ENCODE measurements at regions not wholly inside any gene's neighbourhood (a gene's known extent, or its start where the extent isn't known, plus 50 kb on each side); places are given as distances from the start of the nearest gene placed in this dataset.

DNA sequence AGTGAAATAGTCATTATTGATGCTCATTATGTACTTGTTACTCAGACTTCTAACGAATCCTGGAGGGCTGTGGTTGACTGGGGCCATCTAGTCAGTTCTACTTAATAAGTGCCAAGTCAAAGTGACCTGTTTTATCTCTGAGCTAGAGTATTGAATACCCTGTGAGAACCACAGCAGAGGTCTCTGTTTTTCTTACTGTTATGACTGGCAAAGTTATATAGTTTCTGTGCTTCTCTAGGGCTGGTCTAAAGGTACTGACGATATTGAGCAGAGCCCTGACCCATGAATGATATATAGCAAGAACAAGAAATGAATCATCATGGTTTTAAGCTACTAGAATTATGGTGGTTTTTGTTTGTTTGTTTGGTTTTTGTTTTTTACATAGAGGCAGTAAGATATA is 555.8 kb downstream of the PLA2G4A start:
- H3K4me3 ChIP-seq (ENCODE audit: low read length), result no peak overlapping the region
- H3K27me3 ChIP-seq (ENCODE audit: insufficient read depth, low read length), result no peaks in the 10 kb centered on the region
- no peaks in the 10 kb centered on the region for H3K4me1 ChIP-seq (ENCODE audit: insufficient read depth, low read length)

DNA sequence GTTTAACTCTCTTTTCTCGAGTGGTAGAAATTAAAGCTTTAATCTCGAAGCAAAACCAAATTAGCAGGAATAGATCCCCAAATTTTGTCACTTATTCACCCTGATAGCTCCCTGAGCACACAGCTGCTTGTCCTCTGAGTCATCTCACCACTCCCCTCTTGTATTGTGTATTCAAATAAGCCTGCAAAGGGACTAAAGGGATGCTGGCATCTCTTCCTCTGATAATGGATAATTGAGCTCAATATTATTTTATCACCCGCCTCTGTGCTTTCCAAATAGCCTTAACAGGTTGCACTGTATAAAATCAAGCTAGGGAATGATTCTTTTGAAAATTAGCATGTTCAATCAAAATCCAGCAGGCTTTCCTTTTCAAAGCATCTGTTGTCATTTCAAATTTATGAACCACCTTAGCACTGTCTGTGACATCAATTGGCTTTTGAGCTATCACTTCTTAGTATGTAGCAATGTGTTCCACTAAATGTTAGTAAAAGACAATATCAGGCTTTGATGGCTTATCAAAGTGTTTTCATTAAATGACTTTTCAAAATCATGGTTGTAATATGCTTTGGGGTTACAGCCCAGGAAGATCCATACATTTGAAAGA is 561.6 kb downstream of the PLA2G4A start:
- H3K9me3 ChIP-seq (ENCODE audit: low read depth, low read length), result no peaks in the 10 kb centered on the region
- no peaks in the 10 kb centered on the region for H3K27me3 ChIP-seq (ENCODE audit: insufficient read depth, low read length)
- no peak overlapping the region for H3K4me3 ChIP-seq (ENCODE audit: low read length)
- H3K4me1 ChIP-seq (ENCODE audit: insufficient read depth, low read length), result no peaks in the 10 kb centered on the region

More for the DNA sequence above, 555.8 kb downstream of the PLA2G4A start:
- no peaks in the 10 kb centered on the region for H3K9me3 ChIP-seq (ENCODE audit: low read depth, low read length)

DNA sequence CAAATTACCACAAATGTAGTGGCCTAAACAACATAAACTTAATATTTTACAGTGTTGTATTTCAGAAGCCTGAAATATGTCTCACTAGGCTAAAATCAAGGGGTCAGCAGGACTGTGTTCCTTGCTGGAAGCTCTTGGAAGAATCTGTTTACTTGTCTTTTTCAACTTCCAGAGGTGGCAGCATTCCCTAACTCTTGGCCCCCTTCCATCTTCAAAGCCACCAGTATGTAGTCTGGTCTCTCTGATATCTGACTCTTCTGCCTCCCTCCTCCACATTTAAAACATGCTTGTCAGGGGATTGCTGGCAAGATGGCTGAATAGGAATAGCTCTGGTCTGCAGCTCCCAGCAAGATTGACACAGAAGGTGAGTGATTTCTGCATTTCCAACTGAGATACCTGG is 567.5 kb downstream of the PLA2G4A start:
- Histone ChIP-seq H3K4me1 (ENCODE audit: insufficient read depth, low read length) (no peaks in the 10 kb centered on the region), H3K9me3 (ENCODE audit: low read depth, low read length) (no peaks in the 10 kb centered on the region), H3K4me3 (ENCODE audit: low read length) (no peak overlapping the region), H3K27me3 (ENCODE audit: insufficient read depth, low read length) (no peaks in the 10 kb centered on the region)

DNA sequence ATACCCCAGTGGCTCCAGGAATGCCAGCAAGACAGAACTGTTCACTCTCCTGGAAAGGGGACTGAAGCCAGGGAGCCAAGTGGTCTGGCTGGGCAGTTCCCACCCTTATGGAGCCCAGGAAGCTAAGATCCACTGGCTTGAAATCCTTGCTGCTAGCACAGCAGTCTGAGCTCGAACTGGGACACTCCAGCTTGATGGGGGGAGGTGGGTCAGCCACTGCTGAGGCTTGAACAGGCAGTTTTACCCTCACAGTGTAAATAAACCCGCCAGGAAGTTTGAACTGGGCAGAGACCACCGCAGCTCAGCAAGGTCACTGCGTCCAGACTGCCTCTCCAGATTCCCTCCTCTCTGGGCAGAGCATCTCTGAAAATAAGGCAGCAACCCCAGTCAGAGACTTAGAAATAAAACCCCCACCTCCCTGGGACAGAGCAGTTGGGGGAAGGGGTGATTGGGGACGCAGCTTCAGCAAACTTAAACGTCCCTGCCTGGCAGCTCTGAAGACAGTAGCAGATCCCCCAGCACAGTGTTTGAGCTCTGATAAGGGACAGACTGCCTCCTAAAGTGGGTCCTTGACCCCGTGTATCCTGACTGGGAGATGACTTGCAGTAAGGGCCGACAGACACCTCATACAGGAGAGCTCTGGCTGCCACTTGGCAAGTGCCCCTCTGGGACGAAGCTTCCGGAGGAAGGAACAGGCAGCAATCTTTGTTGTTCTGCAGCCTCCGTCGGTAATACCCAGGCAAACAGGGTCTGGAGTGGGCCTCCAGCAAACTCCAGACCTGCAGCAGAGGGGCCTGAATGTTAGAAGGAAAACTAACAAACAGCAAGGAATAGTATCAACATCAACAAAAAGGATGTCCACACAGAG is 568.4 kb downstream of the PLA2G4A start:
- H3K4me3 ChIP-seq (ENCODE audit: low read length), result no peak overlapping the region
- H3K4me1 ChIP-seq (ENCODE audit: insufficient read depth, low read length), result no peaks in the 10 kb centered on the region
- H3K27me3 ChIP-seq (ENCODE audit: insufficient read depth, low read length), result no peaks in the 10 kb centered on the region
- no peaks in the 10 kb centered on the region for H3K9me3 ChIP-seq (ENCODE audit: low read depth, low read length)

DNA sequence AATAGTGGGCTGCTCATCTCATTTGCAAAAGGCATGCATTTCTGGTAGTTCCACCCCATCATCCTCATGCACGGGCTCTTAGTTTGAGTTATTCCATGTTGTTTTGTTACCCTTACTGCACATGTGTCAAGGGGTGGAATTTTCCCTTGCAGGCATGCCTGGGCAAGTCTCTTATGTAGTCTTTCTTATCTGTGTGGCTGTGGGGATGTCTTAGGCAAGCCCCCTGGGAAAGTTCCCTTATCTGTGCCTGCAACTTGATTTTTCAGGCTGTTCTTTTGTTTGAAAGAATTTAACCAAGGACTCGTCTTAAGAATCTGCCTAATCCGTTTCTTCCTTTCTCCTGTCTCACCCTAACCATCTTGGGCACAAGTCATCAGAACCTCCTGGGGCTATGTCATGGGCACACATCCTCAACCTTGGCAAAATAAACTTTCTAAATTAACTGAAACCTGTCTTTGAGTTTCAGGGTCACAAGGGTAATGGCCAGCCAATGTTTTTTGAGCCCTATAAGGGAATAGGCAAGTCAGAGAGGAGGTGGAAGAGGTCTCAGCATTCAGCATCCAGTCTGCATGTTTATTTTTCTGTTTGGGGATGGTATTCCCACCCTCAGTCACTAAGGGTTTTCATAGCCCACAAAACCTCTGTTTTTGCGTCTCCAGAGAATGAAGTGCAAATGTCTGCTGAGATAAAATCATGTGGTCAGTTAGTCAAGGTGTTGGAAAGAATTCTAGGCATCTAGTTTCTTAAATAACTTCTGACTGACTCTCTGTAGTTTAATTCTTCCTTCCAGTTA is 579.7 kb downstream of the PLA2G4A start:
- no peak overlapping the region for H3K4me3 ChIP-seq (ENCODE audit: low read length)
- no peaks in the 10 kb centered on the region for H3K4me1 ChIP-seq (ENCODE audit: insufficient read depth, low read length)
- H3K27me3 ChIP-seq (ENCODE audit: insufficient read depth, low read length), result no peaks in the 10 kb centered on the region
- H3K9me3 ChIP-seq (ENCODE audit: low read depth, low read length), result no peaks in the 10 kb centered on the region

DNA sequence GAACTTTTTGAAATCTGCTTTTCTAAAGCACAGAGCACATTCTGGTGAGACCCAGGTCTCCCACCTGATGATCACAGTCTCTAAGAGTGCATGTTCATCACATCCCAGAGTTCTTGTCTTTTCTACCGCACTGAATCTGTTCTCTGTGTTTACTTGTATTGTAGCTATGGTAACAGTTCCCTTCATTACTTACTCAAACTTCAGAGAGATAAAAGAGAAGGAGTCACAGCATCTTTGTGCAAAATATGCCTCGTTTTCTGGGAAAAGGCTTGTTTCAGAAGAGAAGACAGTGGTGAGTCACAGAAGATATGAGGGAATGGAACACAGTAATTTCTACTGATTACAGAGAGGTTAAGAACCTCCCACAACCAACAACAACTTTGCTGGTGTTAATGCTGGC is 580.6 kb downstream of the PLA2G4A start:
- Histone ChIP-seq H3K9me3 (ENCODE audit: low read depth, low read length) (no peaks in the 10 kb centered on the region), H3K4me3 (ENCODE audit: low read length) (no peak overlapping the region), H3K4me1 (ENCODE audit: insufficient read depth, low read length) (no peaks in the 10 kb centered on the region), H3K27me3 (ENCODE audit: insufficient read depth, low read length) (no peaks in the 10 kb centered on the region)

DNA sequence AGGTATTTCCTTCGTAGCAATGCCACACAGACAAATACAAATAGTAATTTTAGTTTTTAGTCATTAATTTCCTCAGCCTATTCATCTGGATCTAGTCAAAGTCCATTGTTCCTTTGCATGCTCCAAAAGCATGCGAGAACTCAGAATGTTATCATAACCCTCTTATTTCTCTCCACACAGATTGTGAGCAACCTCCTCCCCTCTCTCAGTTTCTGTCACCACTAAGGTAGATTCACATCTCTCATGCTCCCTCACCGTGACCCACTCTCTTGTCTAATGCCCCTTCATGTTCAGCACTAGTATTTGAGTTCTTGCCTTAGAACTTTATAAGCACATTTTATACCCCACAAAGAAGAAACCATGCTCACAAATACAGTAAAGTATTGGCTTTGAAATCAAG is 582.4 kb downstream of the PLA2G4A start:
- Histone ChIP-seq H3K4me1 (ENCODE audit: insufficient read depth, low read length) (no peaks in the 10 kb centered on the region), H3K9me3 (ENCODE audit: low read depth, low read length) (no peaks in the 10 kb centered on the region), H3K4me3 (ENCODE audit: low read length) (no peak overlapping the region), H3K27me3 (ENCODE audit: insufficient read depth, low read length) (no peaks in the 10 kb centered on the region)

DNA sequence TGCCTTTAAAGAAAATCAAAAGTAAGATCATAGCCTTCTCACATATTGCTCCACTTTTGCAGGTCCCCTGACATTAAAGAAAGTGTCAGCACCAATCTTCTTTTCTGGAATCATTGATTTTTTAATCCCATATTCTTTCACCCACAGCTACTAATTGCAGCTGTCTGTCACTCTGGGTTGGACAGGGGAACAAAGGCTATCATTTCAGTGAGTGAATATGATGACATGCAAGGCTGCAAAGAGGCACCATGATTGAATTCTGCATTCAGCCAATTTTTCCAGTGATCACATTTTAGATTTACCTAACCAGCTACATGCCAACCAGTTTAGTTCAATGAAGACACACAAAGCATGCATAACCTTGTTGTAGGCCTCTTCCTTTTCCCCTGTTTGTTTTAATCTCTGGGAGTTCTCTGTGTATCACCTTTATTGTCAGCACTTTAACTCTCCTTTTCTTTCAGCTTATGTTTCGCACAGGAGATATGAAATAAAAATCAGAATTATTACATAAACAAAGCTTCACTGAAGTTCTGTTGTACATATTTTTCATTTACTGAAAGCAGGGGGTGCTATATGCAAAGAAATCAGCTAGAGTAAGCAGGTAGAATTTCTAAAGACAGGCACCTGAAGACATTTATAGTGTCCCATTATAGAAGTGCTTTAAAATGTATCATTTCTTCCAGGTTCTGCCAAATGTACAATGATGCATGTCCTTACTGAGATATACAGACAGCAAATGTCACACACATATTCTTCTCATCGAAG is 584.8 kb downstream of the PLA2G4A start:
- no peak overlapping the region for H3K4me3 ChIP-seq (ENCODE audit: low read length)
- H3K4me1 ChIP-seq (ENCODE audit: insufficient read depth, low read length), result no peaks in the 10 kb centered on the region
- H3K27me3 ChIP-seq (ENCODE audit: insufficient read depth, low read length), result no peaks in the 10 kb centered on the region
- no peaks in the 10 kb centered on the region for H3K9me3 ChIP-seq (ENCODE audit: low read depth, low read length)

DNA sequence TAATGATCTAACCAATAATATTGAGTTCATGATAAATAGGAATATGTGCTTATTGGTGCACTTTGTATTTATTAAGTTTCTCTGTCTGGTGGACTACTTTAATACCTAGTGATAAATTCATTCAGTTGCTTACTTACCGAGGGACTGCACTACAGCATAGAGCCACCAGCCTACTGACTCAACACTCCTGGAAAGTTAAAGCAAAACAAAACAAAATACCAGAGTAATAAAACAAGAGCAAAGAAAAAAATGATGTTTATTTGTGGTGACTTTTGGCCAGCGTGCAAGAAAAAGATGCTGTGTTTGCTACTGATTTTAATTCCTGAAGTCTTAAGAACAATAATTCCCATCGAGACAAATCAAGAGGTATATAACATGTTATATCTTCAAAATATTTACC is 586.3 kb downstream of the PLA2G4A start:
- Histone ChIP-seq H3K27me3 (ENCODE audit: insufficient read depth, low read length) (no peaks in the 10 kb centered on the region), H3K4me3 (ENCODE audit: low read length) (no peak overlapping the region), H3K9me3 (ENCODE audit: low read depth, low read length) (no peaks in the 10 kb centered on the region)

DNA sequence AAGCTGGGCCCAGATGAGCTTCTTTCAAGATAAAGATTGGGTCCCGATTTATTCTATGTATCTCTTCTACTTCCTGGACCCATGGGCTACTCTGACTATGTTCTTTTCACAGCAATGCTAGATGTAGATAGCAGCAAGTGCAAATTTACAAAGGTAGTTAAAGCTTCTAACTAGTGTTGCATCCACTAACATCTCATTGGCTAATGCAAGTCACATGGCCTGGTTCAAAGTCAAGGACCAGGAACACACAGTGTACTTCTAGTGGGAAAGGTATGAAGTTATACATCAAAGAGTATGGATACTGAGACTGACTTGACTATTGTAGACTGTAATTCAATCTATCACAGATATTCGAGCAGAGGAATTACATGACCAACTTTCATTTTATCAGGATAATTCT is 588.8 kb downstream of the PLA2G4A start:
- H3K4me1 ChIP-seq (ENCODE audit: insufficient read depth, low read length), result no peaks in the 10 kb centered on the region
- no peak overlapping the region for H3K4me3 ChIP-seq (ENCODE audit: low read length)
- H3K27me3 ChIP-seq (ENCODE audit: insufficient read depth, low read length), result no peaks in the 10 kb centered on the region
- H3K9me3 ChIP-seq (ENCODE audit: low read depth, low read length), result no peaks in the 10 kb centered on the region

More for the DNA sequence above, 586.3 kb downstream of the PLA2G4A start:
- no peaks in the 10 kb centered on the region for H3K4me1 ChIP-seq (ENCODE audit: insufficient read depth, low read length)

DNA sequence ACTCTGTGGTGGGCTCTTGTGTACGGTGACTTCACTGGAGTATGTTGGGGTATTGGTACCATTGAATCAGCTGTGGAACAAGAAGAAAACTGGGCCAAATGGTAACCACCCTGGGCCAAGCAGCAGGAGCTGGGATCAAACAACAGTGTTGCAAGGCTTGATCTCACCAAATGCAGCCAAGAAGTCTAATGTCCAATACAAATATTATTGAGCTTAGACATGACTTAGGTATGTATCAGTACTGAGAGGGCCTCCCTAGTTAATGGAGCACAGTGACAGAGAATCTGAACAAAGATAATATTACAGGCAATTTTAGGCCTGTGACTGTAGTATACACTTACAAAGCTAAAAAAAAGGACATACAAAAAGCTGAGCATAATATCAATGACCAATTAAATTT is 604.8 kb downstream of the PLA2G4A start:
- Histone ChIP-seq H3K27me3 (ENCODE audit: insufficient read depth, low read length) (no peaks in the 10 kb centered on the region), H3K4me3 (ENCODE audit: low read length) (no peak overlapping the region), H3K4me1 (ENCODE audit: insufficient read depth, low read length) (no peaks in the 10 kb centered on the region), H3K9me3 (ENCODE audit: low read depth, low read length) (no peaks in the 10 kb centered on the region)

DNA sequence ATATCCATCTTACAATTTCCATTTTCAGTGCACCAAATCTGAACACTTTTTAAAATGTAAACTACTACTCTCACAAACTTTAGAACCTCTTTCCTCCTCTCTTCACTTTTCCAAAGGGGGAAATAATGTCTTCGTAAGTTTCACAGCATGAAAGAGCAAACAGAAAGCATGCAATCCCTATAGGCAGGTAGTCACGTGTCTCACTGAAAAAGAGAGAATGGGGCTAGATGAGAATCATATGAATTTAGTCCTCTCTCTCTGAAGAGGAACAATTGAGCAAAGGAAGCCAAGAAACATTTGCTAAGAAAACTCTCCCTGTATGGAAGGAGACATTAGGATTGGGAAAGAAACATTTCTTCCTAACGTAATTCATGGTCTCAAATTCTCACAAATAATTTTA is 613.9 kb downstream of the PLA2G4A start:
- no peaks in the 10 kb centered on the region for H3K4me1 ChIP-seq (ENCODE audit: insufficient read depth, low read length)
- H3K27me3 ChIP-seq (ENCODE audit: insufficient read depth, low read length), result no peaks in the 10 kb centered on the region
- no peaks in the 10 kb centered on the region for H3K9me3 ChIP-seq (ENCODE audit: low read depth, low read length)
- H3K4me3 ChIP-seq (ENCODE audit: low read length), result no peak overlapping the region

DNA sequence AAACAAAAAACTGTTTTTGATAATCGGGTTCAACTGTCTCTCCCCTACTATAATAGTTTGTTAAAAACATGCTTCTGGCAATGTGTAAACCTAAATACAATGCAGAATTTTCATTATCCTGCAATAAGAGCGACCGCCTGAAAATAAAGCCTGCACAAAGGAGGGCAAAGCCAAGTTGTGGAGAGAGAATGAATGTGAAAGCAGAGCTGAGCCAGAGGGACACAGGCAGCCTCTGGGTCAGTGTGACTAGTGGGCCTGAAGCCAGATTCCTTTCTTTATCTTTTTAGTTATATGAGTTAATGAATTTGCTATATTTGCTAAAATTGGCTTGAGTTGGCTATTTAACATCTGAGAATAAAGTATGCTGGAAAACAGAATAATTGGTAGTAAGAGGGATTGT is 615.2 kb downstream of the PLA2G4A start:
- Histone ChIP-seq H3K4me1 (ENCODE audit: insufficient read depth, low read length) (no peaks in the 10 kb centered on the region), H3K9me3 (ENCODE audit: low read depth, low read length) (no peaks in the 10 kb centered on the region), H3K27me3 (ENCODE audit: insufficient read depth, low read length) (no peaks in the 10 kb centered on the region), H3K4me3 (ENCODE audit: low read length) (no peak overlapping the region)

DNA sequence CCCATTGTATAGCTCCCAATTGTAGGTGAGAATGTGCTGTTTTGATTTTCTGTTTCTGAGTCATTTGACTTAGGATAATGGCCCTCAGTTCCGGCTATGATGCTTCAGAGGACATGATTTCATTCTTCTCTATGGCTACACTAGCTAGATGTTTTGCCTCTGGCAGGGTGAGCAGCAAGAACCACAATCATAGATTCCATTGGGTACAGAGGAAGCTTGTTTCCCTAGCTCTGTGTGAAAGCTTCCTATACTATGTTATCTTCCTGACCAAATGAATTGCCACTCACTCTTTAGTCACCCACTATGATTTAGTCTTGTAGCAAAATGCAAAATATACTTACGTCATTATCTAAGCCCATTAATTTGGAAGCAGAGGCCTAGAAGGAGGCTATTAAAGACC is 616.3 kb downstream of the PLA2G4A start:
- no peaks in the 10 kb centered on the region for H3K27me3 ChIP-seq (ENCODE audit: insufficient read depth, low read length)
- no peak overlapping the region for H3K4me3 ChIP-seq (ENCODE audit: low read length)
- no peaks in the 10 kb centered on the region for H3K4me1 ChIP-seq (ENCODE audit: insufficient read depth, low read length)
- H3K9me3 ChIP-seq (ENCODE audit: low read depth, low read length), result no peaks in the 10 kb centered on the region

DNA sequence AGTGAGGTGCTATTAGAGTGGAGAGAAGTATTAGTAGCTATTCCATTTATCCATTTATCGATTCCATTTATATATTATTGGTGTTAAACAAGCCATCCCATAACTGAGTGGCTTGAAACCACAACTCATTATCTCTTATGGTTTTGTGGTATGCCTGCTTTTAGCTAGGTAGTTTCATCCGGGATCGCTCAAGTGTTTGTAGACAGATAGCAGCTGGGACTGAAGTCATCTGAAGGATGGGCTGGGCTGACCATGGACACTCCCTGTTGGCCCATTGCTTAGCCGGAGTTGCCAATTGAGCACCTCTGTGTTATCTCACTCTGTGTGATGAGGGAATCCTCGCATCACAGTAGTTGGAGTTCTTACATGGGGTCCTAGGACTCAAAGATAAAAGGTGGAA is 622.5 kb downstream of the PLA2G4A start:
- Histone ChIP-seq H3K4me3 (ENCODE audit: low read length) (no peak overlapping the region), H3K9me3 (ENCODE audit: low read depth, low read length) (no peaks in the 10 kb centered on the region), H3K4me1 (ENCODE audit: insufficient read depth, low read length) (no peaks in the 10 kb centered on the region), H3K27me3 (ENCODE audit: insufficient read depth, low read length) (no peaks in the 10 kb centered on the region)
